ENCODE measurements at regions not wholly inside any gene's neighbourhood (a gene's known extent, or its start where the extent isn't known, plus 50 kb on each side); places are given as distances from the start of the nearest gene placed in this dataset.

GRCh38 chr21:30962013-30962412, 76.3 kb downstream of the KRTAP19-8 start:
- no peak for TF ChIP-seq CTCF (IDR thresholded peaks at IDR 0.05)
- no peak for TF ChIP-seq POLR2A (IDR thresholded peaks at IDR 0.05)
- TF ChIP-seq POLR2AphosphoS5 (IDR thresholded peaks at IDR 0.05) = no peak

Data from breast epithelium (tissue), 3 donors.